CD4-positive, alpha-beta T cell treated with Interleukin-4 for 4 hours (primary cell): ENCODE measurements at regions not wholly inside any gene's neighbourhood (a gene's known extent, or its start where the extent isn't known, plus 50 kb on each side); places are given as distances from the start of the nearest gene placed in this dataset.
"Not testable (repeated sequence)": the region's sequence is repeated elsewhere in the genome, so short reads cannot be mapped to it uniquely, and the experiment has no call there.

Source experiments
- DNase-seq: peaks from one replicate; pipeline ENCODE4 v3.0.0-alpha.2; 2020

DNA sequence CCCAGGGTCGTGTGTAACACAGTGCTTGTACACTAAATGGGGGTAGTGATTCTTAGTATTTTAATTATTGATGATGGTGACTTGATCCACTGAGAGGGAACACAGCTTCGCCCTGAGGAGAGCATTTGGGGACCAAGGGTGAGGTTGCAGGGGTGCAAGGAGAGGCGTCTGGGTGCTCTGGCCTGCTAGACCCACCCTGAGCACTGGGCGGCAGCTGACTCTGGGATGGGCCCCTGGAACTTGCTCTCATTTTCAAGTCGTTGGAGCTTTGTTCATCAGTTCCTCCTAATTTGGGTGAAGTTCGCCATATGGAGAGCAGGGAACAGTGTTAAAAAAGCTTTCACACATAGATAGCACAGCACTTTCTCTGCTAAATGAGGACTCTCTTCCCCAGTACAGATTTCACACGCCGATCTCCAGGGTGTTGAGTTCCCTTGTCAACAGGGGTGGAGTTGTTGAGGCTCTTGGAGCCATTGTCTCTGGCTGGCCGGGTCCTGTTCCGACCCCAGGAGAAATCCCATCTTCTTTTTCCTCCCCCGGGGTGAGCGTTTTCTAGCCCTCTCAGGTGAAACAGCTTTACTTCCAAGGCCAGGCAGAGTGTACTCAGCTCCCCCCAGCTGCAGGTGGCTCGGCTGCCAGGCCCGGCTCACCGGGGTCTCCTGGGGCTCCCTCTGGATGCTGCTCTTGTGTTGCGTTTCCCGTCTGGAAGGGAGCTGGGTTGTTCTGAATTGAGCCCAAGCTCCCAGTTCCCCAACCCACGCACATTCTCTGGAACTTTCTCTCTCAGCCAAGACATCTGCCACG is 367.4 kb downstream of the RPS6KC1 start:
- no peak for DNase-seq

DNA sequence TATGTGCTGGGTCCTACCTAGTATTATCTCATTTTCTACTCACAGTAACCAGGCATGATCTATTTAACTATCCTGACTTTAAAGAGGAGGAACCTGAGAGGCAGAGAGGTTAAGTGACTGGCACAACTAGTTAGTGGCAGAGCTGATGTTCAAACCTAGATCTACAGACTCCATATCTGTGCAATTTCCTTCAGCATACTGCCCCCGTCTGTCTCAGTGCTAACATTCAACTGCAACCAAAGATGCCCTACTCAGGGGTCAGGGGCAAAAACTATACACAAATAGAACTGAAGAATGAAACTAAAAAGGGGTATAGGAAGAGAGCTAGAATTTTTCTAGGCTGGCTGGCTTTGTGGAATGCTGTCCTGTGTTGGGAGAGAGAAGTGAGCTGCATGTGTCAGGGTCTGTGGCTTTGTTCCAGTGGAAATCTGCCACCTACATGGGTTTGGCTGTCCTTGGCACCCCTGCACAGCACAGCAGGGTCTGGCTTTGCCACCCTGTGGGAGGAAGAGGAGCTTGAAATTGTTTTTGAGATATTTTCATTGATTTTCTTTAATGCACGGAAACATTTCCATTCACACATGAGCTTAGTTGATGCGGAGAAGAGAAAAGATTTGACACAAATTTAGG is 368.5 kb downstream of the RPS6KC1 start:
- DNase-seq, result no peak

DNA sequence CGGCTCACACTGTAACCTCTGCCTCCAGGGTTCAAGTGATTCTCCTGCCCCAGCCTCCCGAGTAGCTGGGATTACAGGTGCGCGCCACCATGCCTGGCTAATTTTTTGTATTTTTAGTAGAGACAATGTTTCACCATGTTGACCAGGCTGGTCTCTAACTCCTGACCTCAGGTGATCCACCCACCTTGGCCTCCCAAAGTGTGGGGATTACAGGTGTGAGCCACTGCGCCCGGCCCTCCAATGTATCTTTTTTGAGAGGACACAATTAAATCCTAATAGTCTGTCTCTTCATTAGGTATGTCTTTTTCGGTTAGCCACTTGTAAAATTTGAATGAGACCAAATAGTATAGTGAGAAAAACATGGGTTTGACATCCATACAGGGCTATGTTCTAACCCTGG is 370.1 kb downstream of the RPS6KC1 start:
- DNase-seq, result not testable (repeated sequence)

DNA sequence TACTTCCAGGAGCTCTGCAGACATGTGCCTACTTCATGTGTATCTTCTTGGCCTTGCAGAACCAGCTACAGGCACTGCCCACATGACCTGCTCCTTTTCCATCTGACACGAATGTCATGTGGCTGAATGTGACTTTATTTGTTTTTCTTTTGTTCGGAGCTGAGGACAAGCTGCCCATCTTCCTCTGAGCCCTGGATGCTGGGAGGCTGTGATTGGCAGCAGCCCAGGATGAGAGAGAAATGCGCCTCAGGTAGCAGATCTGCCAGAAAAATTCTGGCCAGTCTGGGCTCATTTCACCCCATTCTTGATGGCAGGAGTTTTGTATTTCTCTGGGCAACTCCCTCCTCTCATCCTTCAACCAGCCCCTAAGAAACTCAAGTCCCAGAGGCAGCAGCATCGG is 372.0 kb downstream of the RPS6KC1 start:
- no peak for DNase-seq

DNA sequence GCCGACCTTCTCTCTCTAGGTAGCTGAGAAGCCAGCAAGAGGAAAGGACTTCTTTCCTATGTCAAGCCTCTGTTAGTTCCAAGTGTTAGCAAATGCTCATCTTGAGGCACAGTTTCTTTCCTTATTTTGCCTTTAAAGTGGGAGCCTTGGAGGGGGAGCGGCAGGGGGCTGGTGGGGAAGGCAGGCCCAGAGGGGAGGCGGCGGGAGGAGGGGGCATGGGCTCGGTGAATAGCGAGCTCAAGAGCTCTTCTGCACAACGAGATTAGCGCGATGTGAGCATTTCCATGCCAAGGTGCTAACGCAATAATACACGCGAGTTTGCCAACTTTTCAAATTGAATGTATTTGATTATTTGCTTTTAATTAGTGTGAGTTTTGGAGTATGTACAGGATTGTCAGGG is 372.6 kb downstream of the RPS6KC1 start:
- no peak for DNase-seq

DNA sequence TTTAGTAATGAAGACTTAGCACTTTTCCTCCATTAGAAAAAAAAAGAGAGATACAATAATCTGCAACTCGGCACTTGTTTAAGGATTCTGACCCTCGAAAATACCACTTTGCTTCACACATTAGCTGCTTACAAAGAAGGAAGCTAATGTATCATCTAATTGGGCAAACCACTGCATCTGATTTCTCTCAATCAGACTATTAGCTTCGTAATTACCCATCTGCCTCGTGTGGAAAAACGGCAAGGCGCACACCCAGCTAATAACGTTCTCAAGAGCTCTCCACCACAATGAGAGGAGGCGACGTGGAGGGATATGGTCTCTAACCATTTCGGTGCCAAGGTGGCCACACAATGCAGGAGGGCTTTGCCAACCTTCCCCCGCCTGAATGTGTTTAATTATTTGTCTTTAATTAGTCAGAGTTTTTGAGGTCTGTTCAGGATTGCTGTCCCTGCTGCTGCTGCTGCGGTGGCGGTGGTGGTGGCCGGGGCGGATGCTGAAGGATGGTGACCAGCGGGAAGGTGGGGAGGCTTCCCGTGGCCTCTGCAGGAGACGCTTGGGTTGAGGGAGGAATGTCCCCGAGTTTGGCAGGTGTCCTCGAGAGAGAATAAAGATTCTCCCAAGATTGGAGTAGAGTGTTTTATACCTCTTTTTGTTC is 374.5 kb downstream of the RPS6KC1 start:
- DNase-seq, result no peak

DNA sequence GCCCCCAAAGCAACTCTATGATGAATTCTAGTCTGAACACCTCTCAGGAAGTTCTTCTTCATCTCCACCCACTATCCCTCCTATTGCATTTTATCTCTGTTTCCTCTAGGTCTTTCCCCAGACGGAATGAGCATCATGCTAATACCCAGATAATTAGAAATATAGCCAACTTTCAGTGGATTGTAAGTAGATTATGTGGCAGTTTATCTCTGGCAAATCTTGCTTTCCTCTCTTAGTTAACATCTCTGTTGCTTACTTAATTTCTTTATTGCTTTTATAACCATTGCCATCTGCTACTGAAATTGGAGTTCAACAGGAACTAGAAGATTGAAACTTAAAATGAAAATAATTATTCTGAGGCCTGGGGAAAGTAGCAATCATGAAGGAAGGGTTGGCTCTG is 378.6 kb downstream of the RPS6KC1 start:
- DNase-seq, result no peak

DNA sequence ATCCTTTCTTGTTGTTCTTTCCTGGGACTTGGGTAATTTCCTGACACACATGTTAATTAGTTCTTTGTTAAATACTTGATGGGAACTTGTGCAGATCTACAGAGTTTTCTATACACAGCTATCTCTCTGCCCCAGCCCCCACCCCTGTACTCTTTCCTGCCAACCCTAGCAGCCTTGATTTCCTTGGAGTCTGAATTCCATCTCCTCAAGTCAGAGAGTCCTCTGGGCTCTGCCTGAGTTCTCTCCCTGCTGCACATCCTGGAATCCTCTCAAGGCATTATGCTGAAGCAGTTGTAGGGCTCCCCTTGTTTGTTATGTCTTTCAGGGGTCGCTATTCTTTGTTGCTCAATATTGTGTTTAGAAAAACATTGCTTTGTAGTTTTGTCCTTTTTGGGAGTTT is 384.7 kb downstream of the RPS6KC1 start:
- no peak for DNase-seq

DNA sequence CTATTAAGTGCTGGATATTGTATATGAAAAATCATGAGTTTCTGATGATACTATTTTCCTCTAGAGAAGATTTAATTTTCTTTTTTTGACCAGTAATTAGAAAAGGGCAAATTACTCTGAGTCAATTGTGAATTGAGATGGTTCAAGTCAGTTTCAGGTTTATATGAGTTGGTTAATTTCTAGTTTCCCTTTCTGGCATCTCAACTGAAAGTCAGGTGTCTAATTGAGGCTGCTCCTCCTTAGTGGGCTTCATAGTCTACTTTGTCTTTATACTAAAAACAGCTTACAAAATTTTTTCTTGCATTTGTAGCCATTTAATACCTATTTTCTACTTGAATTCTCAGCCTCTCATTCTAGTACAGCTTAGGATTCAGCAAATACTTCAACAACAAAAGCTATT is 387.3 kb downstream of the RPS6KC1 start:
- DNase-seq, result no peak

DNA sequence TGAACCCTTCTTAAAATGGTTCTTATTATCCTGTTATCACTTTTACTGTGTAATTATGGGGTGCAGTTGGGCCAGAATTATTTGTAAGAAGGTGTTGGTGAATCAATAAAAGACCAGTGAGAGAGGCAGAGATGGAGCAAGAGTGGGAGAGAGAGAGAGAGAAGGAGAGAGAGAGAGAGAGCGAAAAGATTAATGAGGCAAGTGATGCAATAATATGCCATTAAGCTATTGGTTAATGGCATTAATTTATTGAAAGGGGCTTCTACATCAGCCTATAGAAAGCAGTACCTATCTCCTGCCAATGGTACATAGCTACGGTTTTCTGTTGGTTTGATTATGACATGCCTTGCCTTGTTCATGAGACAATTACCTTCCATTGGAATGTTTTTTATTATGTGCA is 388.7 kb downstream of the RPS6KC1 start:
- DNase-seq, result no peak

DNA sequence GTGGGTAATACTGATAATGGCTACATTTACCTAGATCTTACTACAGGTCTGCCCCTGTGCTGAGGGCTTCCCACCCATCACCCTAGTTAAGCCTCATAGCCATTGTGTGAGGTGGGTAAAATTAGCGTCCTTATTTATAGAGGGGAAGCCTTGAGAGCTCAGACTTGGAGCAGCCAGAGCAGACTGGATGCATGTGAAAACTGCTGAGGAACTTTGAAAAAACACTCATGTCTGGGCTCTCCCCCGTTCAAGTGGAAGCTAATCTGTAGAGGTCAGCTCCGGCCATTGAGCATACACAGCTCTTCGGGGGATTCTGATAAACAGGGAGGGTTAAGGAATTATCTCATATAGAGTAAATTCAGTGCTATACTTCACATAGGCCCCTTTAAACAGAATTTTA is 389.7 kb downstream of the RPS6KC1 start:
- no peak for DNase-seq

DNA sequence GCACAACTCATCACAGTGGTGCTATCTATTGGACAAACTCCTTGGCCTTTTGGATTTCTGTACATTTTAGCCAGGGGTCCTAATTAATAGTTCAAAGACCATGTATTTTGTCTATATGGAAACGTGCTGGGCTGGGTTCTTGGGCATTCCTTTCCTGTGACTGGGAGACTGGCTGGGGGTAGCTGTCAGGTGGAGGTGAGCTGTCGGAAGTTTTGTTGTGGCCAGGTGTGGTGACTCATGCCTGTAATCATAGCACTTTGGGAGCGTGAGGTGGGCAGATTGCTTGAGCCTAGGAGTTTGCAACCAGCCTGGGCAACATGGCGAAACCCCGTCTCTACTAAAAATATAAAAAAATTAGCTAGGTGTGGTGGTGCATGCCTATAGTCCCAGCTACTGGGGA is 392.4 kb downstream of the RPS6KC1 start:
- no peak for DNase-seq

DNA sequence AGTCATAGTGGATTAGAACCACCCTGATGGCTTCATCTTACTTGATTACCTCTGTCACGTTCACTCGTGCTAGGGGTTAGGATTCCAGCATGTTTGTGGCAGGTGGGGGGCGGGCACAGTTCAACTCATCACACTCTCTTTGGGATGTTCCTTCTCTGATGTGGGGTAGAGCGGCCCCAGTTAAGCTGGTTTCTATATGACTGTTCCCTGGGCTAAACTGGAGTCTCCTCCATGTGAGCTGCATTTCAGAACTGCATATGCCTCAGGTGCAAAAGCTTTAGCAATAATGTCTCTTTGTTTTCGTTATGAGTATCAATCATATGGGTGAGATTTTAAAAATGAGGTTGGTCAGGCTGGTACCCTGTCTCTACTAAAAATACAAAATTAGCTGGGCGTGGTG is 393.2 kb downstream of the RPS6KC1 start:
- DNase-seq, result no peak

DNA sequence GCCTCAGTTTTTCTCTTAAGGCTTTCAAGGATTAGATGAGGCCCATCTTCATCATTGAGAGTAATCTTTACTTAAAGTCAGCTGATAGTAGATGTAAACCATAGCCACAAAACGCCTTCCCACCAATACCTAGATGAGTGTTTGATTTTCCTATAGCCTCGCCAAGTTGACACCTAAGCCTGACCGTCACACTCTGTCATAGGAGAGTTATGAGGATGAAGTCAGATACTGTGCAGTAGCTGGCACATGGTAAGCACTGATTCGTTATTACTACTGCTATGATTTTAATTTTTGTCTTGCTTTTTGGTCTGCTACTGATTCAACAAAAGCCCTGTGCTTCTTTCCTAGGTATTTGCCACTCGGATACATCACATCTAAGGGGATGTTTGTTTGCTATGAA is 395.5 kb downstream of the RPS6KC1 start:
- DNase-seq, result no peak

DNA sequence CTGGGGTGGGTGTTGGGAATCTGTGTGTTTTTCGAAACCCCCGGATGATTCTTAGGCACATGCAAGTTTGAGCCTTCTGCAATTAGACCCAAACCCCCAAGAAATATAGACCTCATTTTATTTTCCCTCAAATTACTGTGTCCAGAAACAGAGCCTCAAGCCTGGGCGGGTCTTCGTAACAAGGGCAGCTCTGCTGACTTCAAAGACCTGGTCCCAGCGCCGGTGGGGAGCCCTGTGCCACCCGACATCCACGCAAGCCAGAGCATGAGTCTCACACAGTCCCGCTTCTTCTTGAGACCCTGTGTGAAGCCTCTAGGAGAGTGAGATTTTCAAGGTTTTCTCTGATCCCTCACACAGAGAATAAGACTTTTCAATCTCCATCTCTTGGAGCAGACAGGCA is 397.3 kb downstream of the RPS6KC1 start:
- no peak for DNase-seq

DNA sequence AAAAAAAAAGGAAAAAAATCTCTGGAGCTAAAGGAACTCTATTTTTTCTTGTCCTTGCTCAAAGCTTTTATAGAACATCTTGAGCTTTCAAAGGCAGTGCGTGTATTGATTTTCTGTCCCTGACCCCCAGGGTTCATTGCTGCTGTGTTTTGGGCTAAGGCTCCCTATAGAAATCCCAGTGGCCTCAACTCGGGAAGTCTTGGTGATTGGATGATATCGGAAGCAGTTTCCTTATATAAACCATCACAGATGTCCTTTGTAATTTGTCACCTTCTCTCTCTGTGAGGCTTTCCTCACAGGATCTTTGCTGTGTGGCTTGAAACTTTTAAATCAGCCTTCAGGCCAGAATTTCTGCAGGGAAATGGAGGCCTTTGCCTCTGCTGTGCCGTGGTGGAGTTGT is 397.7 kb downstream of the RPS6KC1 start:
- DNase-seq, result no peak

DNA sequence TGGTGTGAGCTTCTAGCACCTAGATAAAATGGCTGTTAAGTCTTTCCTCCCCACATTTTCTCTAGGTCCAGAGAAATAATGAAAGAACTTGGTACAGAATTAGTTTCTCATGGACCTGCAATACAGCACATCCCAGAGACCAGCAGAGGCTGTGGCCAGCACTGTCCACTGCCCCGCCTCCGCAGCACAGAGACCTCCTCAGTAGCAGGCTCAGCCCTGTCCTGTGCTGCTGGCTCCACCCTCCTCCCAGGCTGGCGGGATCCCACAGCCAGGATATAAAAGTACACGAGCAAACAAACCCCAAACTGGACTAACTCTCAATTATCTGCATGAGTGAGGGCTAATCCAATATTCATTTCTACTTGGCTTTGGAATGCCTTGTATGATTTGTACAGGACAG is 401.5 kb downstream of the RPS6KC1 start:
- no peak for DNase-seq

DNA sequence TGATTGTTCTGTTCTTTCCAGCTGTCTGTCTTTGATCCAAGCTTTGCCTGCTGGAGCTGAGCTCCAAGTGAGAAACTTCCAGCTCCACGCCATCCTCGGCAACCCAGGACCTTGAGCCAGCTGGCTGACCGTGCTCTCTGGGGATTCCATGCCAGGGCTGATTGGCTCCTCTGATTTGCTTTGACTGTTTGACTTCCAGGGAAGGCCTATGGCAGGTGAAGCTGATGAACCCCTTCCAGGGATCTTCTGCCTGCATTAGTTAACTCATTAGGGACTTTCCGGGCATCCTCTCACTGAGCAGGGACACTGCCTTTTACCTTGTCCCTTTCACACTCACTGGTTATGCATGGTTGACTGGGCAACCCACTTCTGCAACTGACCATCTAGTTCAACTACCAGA is 406.1 kb downstream of the RPS6KC1 start:
- no peak for DNase-seq

DNA sequence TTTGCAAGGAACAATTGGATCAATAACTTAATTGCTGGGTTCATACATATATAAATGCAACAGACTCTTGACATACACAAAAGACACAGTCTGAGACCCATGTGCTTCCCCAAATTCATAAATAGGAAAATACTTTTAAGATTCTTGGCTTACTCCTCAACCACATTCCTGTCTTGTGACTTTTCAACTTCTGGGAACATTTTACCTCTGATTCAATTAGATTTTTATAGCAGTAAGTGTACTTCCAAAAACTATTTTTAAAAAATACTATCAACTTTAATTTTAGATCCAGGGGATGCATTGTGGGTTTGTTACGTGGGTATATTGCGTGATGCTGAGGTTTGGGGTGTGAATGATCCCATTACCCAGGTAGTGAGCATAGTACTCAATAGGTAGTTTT is 406.7 kb downstream of the RPS6KC1 start:
- DNase-seq, result no peak

DNA sequence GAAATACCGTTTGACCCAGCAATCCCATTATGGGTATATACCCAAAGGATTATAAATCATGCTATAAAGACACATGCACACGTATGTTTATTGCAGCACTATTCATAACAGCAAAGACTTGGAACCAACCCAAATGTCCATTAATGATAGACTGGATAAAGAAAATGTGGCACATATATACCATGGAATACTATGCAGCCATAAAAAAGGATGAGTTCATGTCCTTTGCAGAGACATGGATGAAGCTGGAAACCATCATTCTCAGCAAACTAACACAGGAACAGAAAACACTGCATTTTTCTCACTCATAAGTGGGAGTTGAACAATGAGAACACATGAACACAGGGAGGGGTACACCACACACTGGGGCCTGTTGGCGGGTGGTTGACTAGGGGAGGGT is 411.3 kb downstream of the RPS6KC1 start:
- not testable (repeated sequence) for DNase-seq

DNA sequence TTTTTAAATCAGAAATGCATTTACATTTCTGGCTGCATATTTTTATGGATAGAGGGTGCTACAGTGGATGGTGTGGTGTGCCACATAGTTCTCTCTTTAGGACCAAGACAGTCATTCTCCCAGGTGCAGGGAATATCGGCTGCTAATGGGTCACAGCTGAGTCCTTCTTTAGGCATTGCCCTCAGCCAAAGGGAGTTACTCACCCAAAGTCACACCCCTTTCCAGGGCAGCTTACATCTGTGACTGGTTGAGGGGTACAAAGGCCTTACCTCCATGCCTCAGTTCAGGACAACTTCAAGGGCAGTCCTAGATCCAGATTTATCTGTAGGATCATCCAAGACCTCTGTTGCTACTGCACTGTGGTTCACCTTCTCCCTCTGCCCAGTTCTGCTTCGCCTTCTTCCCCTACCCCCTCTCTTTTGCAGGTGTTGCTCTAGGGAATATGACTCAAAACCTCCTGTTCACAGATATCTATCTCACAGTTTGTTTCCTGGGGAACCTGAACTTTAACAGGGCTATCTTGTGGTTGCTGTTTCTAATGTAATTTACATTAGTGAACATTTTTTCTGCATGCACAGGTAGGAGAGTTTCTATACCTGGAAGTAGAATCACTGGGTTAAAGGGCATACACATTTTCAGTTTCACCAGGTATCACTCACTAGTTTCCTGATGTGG is 413.9 kb downstream of the RPS6KC1 start:
- no peak for DNase-seq

DNA sequence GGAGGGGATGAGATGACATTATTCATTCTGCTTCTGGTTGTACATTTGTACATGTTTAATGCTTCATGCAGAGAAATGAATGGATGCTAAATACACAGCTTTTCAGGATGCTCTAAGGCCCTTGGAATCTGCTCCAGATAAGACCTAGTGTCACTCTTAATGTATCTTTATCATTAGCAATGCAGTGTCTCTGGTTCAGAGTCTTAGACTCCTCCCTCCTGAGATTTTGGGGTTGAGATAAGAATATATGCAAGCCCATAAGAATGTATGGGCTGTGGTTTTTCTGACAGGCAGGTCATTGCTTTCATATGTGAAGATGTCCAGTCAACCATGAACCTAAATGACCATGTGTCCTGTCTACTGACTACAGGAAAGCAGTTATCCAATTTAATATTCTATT is 415.5 kb downstream of the RPS6KC1 start:
- DNase-seq, result no peak

DNA sequence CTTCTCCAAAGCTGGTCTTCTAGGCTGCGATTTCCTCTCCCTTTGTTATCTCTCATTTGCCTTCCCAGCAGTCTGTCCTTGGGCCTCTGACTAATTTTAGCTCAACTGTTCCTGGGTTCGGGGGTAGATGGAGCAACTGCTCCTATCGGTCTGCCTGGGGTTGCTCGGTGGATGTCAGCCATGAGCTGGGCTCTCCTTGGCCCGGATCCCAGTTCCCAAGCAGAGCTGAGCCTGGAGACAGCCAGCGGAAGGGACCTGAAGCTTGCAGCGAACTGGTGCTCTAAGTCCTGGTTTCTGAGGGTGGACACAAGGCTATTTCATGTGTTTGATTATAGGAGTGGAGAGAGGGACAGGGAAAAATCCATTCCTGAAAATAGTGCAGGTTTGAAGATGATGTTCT is 423.0 kb downstream of the RPS6KC1 start:
- DNase-seq, result no peak

DNA sequence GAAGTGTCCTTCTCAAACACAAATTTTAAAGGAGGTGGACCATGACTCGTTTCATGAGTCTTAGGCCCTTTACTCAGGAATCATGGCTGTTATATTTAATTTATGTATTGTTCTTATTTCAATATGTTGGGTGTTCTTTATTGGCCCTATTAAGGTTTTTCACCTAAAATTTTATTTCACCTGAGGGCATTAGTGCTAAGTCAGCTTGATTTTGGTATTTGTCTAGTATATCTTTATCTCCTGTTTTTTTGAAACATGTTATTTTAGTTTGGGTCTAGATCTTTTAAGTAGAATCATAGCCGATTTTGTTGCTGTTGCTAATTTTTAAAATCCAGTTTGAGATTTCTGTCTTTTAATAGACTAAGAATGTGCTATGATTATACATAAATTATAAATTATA is 430.4 kb downstream of the RPS6KC1 start:
- DNase-seq, result no peak
